ENCODE measurements at regions not wholly inside any gene's neighbourhood (a gene's known extent, or its start where the extent isn't known, plus 50 kb on each side); places are given as distances from the start of the nearest gene placed in this dataset.

- DNase-seq (ENCODE audit: low read depth in 3 of 3) = no peak
Observed at GRCh38 chr3:157807280-157807679, 298.9 kb downstream of the SHOX2 start.

DNA sequence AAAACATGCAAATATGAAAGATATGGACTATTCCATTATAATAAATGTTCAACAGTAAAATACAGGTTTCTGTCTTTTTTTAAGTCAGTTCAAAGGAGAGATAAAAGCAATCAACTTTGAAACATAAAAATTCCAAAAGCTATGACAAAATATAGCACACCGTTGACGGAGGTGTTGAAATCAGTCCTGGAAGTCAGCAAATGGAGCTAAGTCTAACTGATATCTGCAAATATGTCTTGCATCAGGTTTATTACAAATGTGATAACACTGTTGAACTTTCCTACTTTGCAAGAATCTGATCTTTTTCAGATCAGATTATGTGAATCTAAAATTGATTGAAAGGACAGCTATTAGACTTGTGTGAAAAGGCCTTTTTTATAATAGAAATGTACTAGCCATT is 300.7 kb downstream of the SHOX2 start:
- DNase-seq (ENCODE audit: low read depth in 3 of 3) = no peak

DNA sequence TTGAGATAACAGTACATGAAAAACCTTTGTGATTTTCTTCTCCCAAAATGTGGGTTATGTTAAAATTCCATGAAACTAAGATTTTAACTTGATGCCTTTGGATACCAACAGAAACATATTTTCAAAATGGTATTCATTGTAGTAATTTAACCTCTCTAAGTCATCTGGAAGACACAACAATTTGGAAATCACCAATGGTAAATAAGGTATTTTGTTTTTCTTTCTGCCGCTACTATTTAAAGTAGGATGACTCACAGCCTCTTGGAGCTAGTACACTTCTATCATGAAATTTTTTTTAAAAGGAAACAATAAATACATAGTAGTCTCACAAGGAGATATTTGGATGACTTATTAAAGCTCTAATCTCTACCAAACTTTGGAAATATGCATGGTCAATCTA is 291.6 kb upstream of the VEPH1 start:
- DNase-seq (ENCODE audit: low read depth in 3 of 3) = no peak

- no peak for DNase-seq (ENCODE audit: low read depth in 3 of 3)
Observed at GRCh38 chr3:157793745-157794144, 290.5 kb upstream of the VEPH1 start.

DNA sequence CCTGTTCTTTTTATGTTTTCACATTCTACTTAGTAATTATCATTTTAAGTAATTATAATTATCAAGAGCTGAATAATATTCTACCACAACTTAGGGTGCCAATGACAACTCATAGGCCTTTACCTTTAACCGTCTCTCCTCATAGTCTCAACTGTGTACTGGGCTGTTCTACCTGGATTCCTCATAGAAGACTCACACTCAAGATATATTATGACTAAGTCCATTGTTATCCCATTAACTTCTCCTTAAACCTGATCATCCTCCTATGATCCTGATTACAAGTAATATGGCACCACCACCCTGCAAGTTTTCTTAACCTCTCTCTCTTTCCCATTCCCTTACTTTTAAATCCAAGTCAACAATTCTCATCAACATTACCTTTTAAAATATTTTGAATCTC is 285.9 kb upstream of the VEPH1 start:
- DNase-seq (ENCODE audit: low read depth in 3 of 3) = no peak

DNA sequence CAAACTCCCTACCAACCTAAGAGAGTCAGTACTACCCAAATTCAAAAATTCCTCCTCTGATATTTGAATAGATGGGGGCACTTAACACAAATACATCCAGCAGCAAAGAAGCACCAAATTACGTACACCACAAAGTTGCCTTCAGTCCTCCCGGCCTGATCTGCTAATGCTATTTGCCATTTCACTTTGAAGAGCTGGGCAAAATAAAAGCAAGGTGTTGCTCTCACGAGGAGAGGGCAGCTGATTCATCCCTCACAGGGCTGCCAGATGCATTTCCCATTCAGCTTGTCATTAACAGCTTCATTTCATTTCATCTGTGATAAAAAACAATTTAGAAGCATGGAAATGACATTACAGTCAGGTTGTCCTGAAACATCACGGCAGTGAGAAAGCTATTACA is 283.4 kb upstream of the VEPH1 start:
- DNase-seq (ENCODE audit: low read depth in 3 of 3) = no peak

GRCh38 chr3:157786211-157786610 is 283.0 kb upstream of the VEPH1 start:
- no peak for DNase-seq (ENCODE audit: low read depth in 3 of 3)

GRCh38 chr3:157785102-157785826 is 282.0 kb upstream of the VEPH1 start:
- DNase-seq (ENCODE audit: low read depth in 3 of 3) = no peak

DNA sequence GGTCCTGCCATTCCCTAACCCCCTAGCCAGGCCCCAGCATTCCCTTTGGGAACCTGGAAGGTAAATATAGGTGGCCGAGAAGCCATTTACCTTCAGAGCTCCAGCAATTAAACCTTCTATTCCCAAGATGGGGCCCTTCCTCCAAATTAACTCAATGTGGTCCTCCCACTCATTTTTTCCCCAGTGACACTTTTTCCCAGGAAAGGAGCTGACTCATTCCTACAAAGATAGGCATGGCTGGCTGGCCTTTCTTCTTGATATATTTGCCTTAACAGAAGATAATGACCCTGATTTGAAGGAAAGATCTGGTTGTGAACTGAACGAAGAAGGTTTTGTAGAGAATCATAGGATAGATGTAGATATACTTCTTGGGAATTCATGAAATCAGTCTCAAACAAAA is 279.0 kb upstream of the VEPH1 start:
- no peak for DNase-seq (ENCODE audit: low read depth in 3 of 3)

GRCh38 chr3:157776861-157777260 is 273.6 kb upstream of the VEPH1 start:
- no peak for DNase-seq (ENCODE audit: low read depth in 3 of 3)

DNA sequence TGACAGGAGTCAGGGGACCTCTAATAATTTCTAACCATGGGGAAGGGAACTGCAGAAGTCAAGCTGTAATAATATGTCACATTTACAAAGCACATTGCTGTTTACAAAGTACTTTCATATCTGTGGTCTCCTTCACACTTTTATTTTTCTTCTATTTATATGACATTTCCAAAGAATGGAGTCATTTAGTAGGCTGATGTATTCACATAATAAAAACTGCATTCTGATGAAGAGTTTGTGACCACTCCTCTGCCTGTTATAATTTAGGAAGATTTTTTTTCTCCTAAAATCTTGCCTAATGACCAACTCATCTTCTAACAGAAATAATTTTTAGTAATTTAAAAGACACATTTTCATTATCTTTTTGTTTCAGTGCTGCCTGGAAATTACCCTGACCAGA is 272.2 kb upstream of the VEPH1 start:
- DNase-seq (ENCODE audit: low read depth in 3 of 3) = no peak

- DNase-seq (ENCODE audit: low read depth in 3 of 3) = no peak
Observed at GRCh38 chr3:157769378-157769777, 266.2 kb upstream of the VEPH1 start.

- DNase-seq (ENCODE audit: low read depth in 3 of 3) = no peak
Observed at GRCh38 chr3:157767607-157768006, 264.4 kb upstream of the VEPH1 start.

DNA sequence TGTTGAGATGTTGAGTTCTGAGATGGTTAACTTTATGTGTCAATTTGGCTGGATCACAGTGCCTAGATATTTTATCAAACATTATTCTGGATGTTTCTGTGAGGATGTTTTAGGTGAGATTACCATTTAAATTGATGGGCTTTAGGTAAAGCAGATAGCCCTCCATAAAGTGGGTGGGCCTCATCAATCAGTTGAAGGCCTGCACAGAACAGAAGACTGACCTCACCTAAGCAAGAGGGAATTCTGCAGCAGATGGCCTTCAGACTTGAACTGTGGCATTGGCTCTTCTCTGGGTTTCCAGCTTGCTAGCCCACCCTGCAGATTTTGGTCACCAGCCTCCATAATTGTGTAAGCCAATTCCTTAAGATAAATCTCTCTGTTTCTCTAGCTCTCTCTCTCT is 260.4 kb upstream of the VEPH1 start:
- no peak for DNase-seq (ENCODE audit: low read depth in 3 of 3)

DNA sequence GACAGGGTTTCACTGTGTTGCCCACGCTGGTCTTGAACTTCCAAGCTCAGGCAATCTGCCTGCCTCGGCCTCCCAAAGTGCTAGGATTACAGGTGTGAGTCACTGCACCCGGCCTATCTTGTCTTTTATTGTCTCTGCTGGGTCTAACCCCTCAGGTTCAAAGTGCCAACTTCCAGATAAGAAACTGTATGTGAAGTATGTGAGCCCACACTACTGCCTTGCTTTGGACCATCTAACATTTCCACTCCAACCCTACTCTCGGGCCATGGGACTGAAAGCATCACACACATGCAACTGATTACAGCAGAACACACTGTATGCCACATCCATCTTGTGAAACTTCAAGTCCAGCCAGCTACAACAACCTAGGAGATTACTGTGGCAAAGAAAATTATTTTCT is 256.1 kb upstream of the VEPH1 start:
- no peak for DNase-seq (ENCODE audit: low read depth in 3 of 3)

- DNase-seq (ENCODE audit: low read depth in 3 of 3) = no peak
Observed at GRCh38 chr3:157755233-157755632, 252.0 kb upstream of the VEPH1 start.

GRCh38 chr3:157754451-157754850 is 251.2 kb upstream of the VEPH1 start:
- no peak for DNase-seq (ENCODE audit: low read depth in 3 of 3)

DNA sequence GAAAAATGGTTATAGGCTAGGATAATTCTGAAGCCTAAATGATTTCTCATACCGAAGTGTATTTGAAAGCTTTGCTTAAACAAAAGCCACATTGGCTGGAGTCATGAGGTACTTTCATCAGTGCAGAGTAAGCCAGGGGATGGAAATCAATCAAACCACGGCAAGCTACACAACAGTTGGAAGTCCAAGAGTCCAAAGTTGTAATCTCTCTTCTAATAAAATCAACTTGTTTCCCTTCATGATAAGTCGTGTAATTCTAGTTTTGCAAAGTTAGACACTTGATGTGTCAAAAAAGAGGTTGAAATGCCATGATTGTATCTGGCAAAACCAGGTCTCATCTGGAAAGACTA is 250.5 kb upstream of the VEPH1 start:
- no peak for DNase-seq (ENCODE audit: low read depth in 3 of 3)

DNA sequence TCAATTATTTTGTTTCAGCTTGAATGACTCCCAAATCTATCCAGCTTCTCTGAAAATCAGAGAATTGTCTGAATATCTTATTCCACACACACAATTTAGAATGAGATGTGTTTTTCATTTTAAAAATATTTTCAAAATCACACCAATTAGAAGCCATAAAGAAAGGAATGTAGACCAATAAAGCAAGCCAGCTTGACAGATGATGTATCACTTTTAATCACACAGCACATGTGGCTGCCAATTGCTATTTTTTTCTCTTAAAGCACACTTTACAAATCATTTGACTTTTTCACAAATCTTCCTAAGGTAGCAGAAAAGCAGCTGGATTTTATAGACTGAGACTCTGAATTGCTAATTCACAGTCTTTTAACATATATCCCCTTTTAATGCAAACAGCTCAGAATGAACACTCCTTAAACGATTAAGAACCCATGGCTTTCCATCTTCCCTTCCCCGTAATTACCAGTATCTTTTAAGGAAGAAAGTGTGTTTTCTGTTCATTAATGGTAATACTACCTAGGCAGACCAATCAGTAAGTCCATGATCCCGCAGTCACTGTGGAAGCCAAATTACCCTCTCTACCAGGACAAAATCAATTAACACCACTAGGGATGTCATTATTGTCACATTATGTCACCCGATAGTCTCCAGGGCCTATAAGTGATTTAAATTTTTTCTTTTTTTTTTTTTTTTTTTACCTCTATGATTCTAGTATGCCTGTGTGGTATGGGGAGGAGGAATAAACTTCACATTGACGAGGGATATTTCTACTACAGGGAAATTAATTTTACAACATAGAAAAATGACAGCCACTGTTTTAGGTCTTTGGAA is 250.0 kb upstream of the VEPH1 start:
- DNase-seq (ENCODE audit: low read depth in 3 of 3) = no peak

DNA sequence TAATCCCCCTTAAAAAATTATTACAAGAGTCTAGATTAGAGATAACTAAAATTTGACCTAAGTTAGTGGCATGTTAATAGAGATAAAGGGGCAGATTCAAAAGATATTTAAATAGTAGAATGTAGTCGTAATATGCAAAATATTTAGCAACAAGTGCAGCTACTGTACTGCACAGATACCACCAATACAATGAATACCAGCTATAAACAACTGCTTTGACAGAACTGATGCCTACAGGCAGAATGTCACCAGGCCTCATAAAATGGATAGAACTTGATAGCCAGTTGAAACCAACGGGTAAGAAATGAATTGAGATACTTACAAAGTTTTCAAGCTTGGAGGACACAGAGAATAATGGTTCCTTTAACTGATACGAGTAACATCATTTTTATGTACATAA is 249.3 kb upstream of the VEPH1 start:
- DNase-seq (ENCODE audit: low read depth in 3 of 3) = no peak

GRCh38 chr3:157751386-157751785 is 248.2 kb upstream of the VEPH1 start:
- no peak for DNase-seq (ENCODE audit: low read depth in 3 of 3)

- no peak for DNase-seq (ENCODE audit: low read depth in 3 of 3)
Observed at GRCh38 chr3:157746391-157746790, 243.2 kb upstream of the VEPH1 start.

- no peak for DNase-seq (ENCODE audit: low read depth in 3 of 3)
Observed at GRCh38 chr3:157741607-157742006, 238.4 kb upstream of the VEPH1 start.

DNA sequence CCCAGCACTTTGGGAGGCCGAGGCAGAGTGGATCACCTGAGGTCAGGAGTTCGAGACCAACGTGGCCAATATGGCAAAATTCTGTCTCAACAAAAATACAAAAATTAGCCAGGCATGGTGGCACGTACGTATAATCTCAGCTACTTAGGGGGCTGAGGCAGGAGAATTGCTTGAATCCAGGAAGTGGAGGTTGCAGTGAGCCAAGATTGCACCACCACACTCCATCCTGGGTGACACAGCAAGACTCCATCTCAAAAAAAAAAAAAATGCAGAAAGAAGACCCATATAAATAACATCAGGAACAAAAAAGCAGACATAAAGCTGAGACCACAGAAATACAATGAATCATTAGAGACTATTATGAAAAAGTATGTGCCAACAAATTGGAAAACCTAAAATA is 235.2 kb upstream of the VEPH1 start:
- no peak for DNase-seq (ENCODE audit: low read depth in 3 of 3)

Measured in stimulated activated CD4-positive, alpha-beta T cell treated with anti-CD3 and anti-CD28 coated beads, TNF-alpha, amount 100 ng/mL, for 48 hours (primary cell).